Smooth muscle cell (in vitro differentiated cells): ENCODE measurements at regions not wholly inside any gene's neighbourhood (a gene's known extent, or its start where the extent isn't known, plus 50 kb on each side); places are given as distances from the start of the nearest gene placed in this dataset.

Source experiments
- DNase-seq: peaks from one replicate; lab custom pipeline; 2025; ENCODE audit not compliant: unreplicated experiment; lab: John Stamatoyannopoulos, UW
- H2AFZ ChIP-seq: fragments of 200-600 bp; sonication (generic); 2 replicates; pipeline ENCODE4 v1.6.0; 2016; ENCODE audit warnings: antibody characterized with exemption, low read depth, mild to moderate bottlenecking
- H3F3A ChIP-seq: fragments of 200-600 bp; sonication (generic); 2 replicates; pipeline ENCODE4 v1.6.0; 2017; ENCODE audit warnings: antibody characterized with exemption, low read depth
- H3K27ac ChIP-seq: fragments of 200-600 bp; sonication (generic); 2 replicates; pipeline ENCODE4 v1.5.1; 2016; ENCODE audit warnings: low read depth, mild to moderate bottlenecking
- H3K27me3 ChIP-seq: fragments of 200-600 bp; sonication (generic); 2 replicates; pipeline ENCODE4 v1.6.1; 2016; ENCODE audit warnings: low read depth, mild to moderate bottlenecking
- H3K36me3 ChIP-seq: fragments of 200-600 bp; sonication (generic); 2 replicates; pipeline ENCODE4 v1.5.1; 2016; ENCODE audit warnings: low read depth
- H3K4me1 ChIP-seq: fragments of 200-600 bp; sonication (generic); 2 replicates; pipeline ENCODE4 v1.5.1; 2016; ENCODE audit warnings: low read depth
- H3K4me2 ChIP-seq: fragments of 200-600 bp; sonication (generic); 2 replicates; pipeline ENCODE4 v1.6.0; 2016; ENCODE audit warnings: mild to moderate bottlenecking
- H3K4me3 ChIP-seq: fragments of 200-600 bp; sonication (generic); 2 replicates; pipeline ENCODE4 v1.5.1; 2016; ENCODE audit warnings: mild to moderate bottlenecking
- H3K79me2 ChIP-seq: fragments of 200-600 bp; sonication (generic); 2 replicates; pipeline ENCODE4 v1.6.0; 2016; ENCODE audit warnings: low read depth, mild to moderate bottlenecking
- H3K9ac ChIP-seq: fragments of 200-600 bp; sonication (generic); 2 replicates; pipeline ENCODE4 v1.6.0; 2016; ENCODE audit warnings: low read depth
- H3K9me3 ChIP-seq: fragments of 200-600 bp; sonication (generic); replicated peaks from 2 replicates; pipeline ENCODE4 v1.5.1; 2016; ENCODE audit warnings: low read depth
- H4K20me1 ChIP-seq: fragments of 200-600 bp; sonication (generic); 2 replicates; pipeline ENCODE4 v1.6.0; 2016; ENCODE audit warnings: low read depth
- WGBS: methylation state at CpG from one replicate; pipeline ENCODE4 v1.1.7; 2016; ENCODE audit warnings: low lambda C conversion rate; 5-methylcytosine and 5-hydroxymethylcytosine counted together
- TF ChIP-seq, protein P1 (sequence below): fragments of 200-600 bp; sonication (generic); IDR thresholded peaks from 2 replicates; pipeline ENCODE4 v1.5.1; 2017; ENCODE audit warnings: borderline replicate concordance, mild to moderate bottlenecking, antibody characterized with exemption; ENCODE audit not compliant: insufficient read depth, poor library complexity, severe bottlenecking

DNA sequence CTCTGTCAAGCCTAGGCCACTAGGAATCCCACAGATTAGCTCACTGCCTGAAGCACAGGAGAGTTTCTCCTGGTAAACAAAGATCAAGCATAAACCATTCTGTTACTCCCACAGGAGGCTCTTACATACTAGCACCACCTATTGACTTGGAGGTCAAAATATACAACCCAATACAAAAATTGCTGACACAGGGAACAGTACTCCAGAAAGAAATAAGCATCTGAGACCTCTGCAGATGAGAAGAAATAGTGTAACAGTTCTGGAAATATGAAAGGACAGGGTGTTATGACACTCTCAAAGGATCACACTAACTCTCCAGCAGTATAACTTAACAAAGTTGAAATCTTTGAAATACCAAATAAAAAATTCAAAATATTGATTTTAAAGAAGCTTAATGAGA is 269.6 kb upstream of the ARRDC3 start:
- Histone ChIP-seq H3F3A (no peaks in the 10 kb centered on the region), H3K36me3 (no peaks in the 10 kb centered on the region), H4K20me1 (no peaks in the 10 kb centered on the region), H3K4me1 (no peaks in the 10 kb centered on the region), H3K27ac (no peak overlapping the region), H3K79me2 (no peaks in the 10 kb centered on the region), H3K9me3 (no peaks in the 10 kb centered on the region), H3K27me3 (no peaks in the 10 kb centered on the region), H3K4me2 (no peak overlapping the region), H3K9ac (no peak overlapping the region), H3K4me3 (no peak overlapping the region), H2AFZ (no peak overlapping the region)
- DNase-seq, result no peak
- TF ChIP-seq, protein P1, sequence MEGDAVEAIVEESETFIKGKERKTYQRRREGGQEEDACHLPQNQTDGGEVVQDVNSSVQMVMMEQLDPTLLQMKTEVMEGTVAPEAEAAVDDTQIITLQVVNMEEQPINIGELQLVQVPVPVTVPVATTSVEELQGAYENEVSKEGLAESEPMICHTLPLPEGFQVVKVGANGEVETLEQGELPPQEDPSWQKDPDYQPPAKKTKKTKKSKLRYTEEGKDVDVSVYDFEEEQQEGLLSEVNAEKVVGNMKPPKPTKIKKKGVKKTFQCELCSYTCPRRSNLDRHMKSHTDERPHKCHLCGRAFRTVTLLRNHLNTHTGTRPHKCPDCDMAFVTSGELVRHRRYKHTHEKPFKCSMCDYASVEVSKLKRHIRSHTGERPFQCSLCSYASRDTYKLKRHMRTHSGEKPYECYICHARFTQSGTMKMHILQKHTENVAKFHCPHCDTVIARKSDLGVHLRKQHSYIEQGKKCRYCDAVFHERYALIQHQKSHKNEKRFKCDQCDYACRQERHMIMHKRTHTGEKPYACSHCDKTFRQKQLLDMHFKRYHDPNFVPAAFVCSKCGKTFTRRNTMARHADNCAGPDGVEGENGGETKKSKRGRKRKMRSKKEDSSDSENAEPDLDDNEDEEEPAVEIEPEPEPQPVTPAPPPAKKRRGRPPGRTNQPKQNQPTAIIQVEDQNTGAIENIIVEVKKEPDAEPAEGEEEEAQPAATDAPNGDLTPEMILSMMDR, result no peak

DNA sequence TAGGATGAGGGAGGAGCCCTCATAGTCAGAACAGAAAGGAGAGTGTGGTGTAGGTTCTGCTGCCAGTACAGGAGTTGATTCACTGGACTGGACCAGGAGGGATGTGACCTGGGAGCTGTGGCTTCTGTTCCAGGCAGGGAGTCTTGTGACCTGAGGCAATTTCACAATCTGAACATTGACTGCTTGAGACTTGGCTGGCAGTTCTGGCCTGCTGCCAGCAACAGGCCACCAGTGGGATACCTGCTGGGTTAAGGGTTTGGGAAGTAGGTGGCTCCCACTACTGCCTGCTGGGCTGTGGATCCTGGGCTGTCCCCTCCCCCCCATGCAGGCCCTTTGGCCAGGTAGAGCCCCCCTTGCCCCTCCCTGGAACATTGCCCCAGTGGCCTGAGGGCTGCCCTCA is 268.6 kb upstream of the ARRDC3 start:
- Histone ChIP-seq H3K36me3 (no peaks in the 10 kb centered on the region), H4K20me1 (no peaks in the 10 kb centered on the region), H3K79me2 (no peaks in the 10 kb centered on the region), H3K27me3 (no peaks in the 10 kb centered on the region), H3K4me3 (no peak overlapping the region), H3K4me1 (no peaks in the 10 kb centered on the region), H2AFZ (no peak overlapping the region), H3F3A (no peaks in the 10 kb centered on the region), H3K9ac (no peak overlapping the region), H3K27ac (no peak overlapping the region), H3K4me2 (no peak overlapping the region), H3K9me3 (no peaks in the 10 kb centered on the region)
- TF ChIP-seq, protein P1, result no peak
- no peak for DNase-seq

DNA sequence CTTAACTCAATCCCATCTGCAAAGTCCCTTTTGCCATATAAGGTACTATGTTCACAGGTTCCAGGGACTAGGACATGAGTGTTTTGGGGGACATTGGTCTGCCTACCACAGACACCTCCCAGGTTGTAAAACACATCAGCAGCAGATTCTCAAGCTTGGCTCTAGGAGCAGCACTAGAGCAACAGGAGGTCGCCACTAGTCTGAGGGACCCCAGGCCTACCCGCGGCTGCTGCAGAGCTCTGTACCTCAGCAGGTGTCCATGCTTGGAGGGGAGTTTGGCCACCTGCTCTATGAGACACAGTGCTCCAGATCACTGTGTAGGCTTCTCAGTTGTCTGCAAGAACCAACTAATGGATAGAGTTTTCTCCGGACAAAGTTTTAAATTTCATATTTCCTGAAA is 262.2 kb upstream of the ARRDC3 start:
- Histone ChIP-seq H3F3A (no peaks in the 10 kb centered on the region), H3K27ac (no peak overlapping the region), H3K4me3 (no peak overlapping the region), H2AFZ (no peak overlapping the region), H3K27me3 (no peaks in the 10 kb centered on the region), H4K20me1 (no peaks in the 10 kb centered on the region), H3K9me3 (no peaks in the 10 kb centered on the region), H3K79me2 (no peaks in the 10 kb centered on the region), H3K9ac (no peak overlapping the region), H3K36me3 (no peaks in the 10 kb centered on the region), H3K4me1 (peaks cover 7% of the 10 kb centered on the region), H3K4me2 (no peak overlapping the region)
- 96% methylated on average over 4 of the region's 4 CpGs for WGBS
- TF ChIP-seq, protein P1, result no peak
- no peak for DNase-seq

DNA sequence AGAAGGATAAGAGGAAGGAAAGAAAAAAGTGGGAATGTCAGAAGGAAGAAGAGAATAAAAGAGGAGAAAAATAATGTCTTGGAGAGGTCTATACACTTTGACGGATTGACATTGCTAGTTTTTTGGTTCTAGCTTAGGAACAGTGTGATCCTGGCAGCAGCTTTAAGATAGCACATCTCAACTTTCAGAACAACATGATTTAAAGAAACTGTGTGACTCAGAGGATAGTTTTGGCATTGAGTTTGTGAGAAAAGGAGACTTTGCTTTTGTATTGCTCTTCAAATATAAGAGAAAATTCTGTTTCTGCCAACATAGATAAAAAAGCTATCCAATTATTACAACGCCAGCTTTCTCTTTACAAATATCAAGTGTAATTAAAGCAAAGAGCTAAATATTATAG is 260.7 kb upstream of the ARRDC3 start:
- DNase-seq, result no peak
- no peak overlapping the region for H3K27ac ChIP-seq
- WGBS, result 70% methylated on average over 2 of the region's 2 CpGs
- no peaks in the 10 kb centered on the region for H3K79me2 ChIP-seq
- H3K9me3 ChIP-seq, result no peaks in the 10 kb centered on the region
- H3K4me1 ChIP-seq, result peaks cover 7% of the 10 kb centered on the region
- no peak overlapping the region for H2AFZ ChIP-seq
- no peak overlapping the region for H3K4me3 ChIP-seq
- H3F3A ChIP-seq, result no peaks in the 10 kb centered on the region
- TF ChIP-seq, protein P1, result no peak
- H4K20me1 ChIP-seq, result no peaks in the 10 kb centered on the region
- no peaks in the 10 kb centered on the region for H3K36me3 ChIP-seq
- no peak overlapping the region for H3K9ac ChIP-seq
- H3K4me2 ChIP-seq, result no peak overlapping the region
- no peaks in the 10 kb centered on the region for H3K27me3 ChIP-seq
